ENCODE measurements at regions not wholly inside any gene's neighbourhood (a gene's known extent, or its start where the extent isn't known, plus 50 kb on each side); places are given as distances from the start of the nearest gene placed in this dataset.

DNA sequence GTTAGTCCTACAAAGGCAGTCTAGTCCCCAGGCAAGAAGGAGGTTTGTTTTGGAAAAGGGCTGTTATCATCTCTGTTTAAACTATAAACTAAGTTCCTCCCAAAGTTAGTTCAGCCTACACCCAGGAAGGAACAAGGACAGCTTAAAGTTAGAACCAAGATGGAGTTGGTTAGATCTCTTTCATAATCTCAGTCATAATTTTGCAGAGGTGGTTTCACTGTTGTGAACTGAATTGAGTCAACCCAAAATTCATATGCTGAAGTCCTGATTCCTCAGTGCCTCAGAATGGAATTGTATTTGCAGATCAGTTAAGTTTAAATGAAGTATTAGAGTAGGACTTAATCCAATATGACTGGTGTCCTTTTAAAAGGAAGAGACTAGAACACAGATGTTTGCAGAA lies 101.0 kb upstream of the C3orf80 start:
- TF ChIP-seq CTCF (IDR thresholded peaks at IDR 0.05; ENCODE audit: low read depth, low read length): no peak
- no peak for TF ChIP-seq MAX (IDR thresholded peaks at IDR 0.05; ENCODE audit: low read depth, low read length)
- TF ChIP-seq POLR2A (IDR thresholded peaks at IDR 0.05; ENCODE audit: extremely low read depth, insufficient read length): no peak
- no peak for TF ChIP-seq MYC (IDR thresholded peaks at IDR 0.05; ENCODE audit: low read depth, low read length)
